Activated naive CD4-positive, alpha-beta T cell treated with anti-CD3 and anti-CD28 coated beads, Interleukin-2, amount 50 U/mL, for 72 hours (primary cell): ENCODE measurements at regions not wholly inside any gene's neighbourhood (a gene's known extent, or its start where the extent isn't known, plus 50 kb on each side); places are given as distances from the start of the nearest gene placed in this dataset.

Experiments
- ATAC-seq, 2 donors: fragments of 150-1000 bp; cut with Tn5 transposase; 2 replicates each; pipeline ENCODE4 v1.10.0; 2021; ENCODE audit warnings: mild to moderate bottlenecking in 2 of 2, moderate library complexity in 2 of 2
- DNase-seq, 2 donors: peaks; one replicate each; pipeline ENCODE4 v3.0.0; 2021 to 2022; ENCODE audit warnings: low spot score in 2 of 2
- H3K27ac Mint-ChIP-seq, 2 donors: one replicate each; pipeline ENCODE4 v1.8.0; 2022; ENCODE audit warnings: mild to moderate bottlenecking in 2 of 2, mixed read lengths in 2 of 2
- H3K36me3 Mint-ChIP-seq, 2 donors: one replicate each; pipeline ENCODE4 v1.8.0; 2022; ENCODE audit warnings: mixed read lengths in 2 of 2
- H3K9me3 Mint-ChIP-seq, 2 donors: one replicate each; pipeline ENCODE4 v1.8.0; 2022; ENCODE audit warnings: mixed read lengths in 2 of 2

DNA sequence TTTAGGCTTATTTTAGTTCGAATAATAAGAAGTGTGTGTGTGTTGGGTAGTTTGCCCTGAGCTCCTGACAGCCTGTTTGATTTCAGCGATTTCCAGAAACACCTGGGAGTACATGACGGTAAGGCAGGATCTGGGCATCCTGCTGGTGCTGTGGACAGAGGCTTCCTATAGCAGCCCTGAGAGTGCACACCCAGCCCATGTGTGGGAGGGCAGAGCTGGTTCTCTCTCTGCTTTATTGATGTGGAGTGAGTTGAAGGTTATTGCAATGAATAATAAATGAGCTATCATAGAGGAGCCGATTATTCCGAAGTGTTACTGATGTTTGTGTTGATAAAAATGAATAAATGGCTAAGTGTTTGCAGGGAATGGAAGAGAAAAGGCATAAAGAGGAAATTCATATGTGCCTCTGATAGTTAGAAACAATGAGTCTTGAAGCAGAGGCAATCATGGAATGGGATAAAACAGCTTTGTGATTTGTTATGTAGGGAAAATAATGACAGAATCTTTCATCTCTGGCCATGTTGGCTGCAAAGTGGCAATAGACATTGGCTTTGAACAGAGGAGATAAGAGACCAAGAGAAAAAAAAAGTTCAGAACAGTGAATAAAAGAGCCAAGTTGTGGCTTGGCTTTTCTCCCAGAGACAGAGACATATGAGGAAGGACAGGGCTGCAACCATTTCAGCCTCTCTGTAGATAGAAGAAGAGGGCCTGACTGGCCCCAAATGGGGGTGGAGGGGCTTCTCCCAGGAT is 166.2 kb upstream of the CHD6 start:
- no peak overlapping the region for H3K27ac Mint-ChIP-seq
- no peak for DNase-seq
- H3K36me3 Mint-ChIP-seq = no peaks in the 10 kb centered on the region

DNA sequence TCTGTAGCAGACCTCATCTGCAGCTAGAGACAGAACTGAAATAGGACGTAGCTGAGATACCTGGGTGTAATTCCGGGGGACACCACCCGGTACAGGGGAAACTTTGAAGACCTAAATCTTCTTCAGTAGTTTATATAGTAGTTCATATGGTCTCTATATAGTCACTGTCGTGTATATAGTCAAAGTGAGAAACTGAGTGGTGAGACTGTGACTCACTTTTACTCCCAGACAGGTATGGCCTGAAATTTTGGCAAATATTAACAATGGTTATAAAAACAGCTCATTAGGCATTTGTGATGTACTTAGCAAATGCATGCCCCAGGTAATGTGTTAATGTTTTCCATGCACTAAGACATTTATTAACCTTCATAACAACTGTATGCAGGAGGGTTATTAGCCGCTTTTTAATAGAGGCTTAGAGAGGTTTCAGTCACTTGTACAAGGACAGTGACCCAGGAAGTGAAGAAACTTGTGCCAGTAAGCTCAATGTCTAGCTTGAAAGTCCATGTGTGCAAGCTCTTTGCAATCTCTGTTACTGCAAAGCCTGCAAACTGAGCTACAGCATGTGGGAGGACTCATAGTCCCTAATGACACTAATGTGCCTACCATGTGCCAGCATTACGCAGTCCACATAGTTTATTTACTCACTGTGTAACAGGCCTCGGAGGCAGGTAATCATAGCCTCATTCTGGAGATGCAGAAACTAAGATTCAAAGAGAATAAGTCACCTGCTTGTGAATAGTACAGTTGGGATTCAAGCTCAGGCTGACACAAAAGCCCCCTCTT is 165.4 kb upstream of the CHD6 start:
- Mint-ChIP-seq H3K36me3 (no peaks in the 10 kb centered on the region), H3K27ac (no peak overlapping the region), H3K9me3 (peaks cover 0 to 5% of the 10 kb centered on the region in 2 donors)
- DNase-seq = no peak
- no peak for ATAC-seq

More for the DNA sequence above, 166.2 kb upstream of the CHD6 start:
- no peak for ATAC-seq
- H3K9me3 Mint-ChIP-seq = peaks cover 0 to 5% of the 10 kb centered on the region in 2 donors

DNA sequence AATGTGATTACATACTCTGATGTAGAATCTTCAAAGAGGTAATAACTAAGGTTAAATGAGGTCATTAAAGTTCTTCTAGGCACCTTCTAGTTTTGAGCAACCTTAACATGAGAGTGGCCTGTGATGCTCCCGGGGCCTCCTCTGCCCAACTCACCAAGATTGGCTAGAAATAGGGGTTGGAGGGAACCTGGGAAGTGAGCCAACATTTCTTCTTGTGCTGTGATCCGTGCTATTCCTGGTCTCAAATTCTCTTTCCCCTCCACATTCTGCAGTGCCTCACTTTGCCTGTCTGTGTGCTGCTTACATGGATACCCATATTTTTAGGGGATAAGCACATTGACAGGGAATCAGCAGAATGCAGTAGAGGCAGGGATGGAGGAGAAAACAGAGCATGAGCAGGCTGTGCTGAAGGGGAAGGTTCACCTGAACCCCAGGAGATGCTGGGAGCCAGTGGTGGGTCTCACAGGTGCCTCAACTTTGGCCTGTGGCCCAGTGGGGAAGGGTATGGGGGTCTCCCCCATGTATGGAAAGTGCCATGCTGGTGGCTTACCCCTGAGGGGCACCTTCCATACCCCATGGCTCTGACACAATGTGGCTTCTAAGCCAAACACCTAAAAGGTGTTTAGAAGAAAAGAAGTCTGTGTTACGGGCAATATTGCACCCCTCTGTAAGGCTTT is 164.7 kb upstream of the CHD6 start:
- no peak for ATAC-seq
- H3K36me3 Mint-ChIP-seq = no peaks in the 10 kb centered on the region
- no peak overlapping the region for H3K27ac Mint-ChIP-seq

DNA sequence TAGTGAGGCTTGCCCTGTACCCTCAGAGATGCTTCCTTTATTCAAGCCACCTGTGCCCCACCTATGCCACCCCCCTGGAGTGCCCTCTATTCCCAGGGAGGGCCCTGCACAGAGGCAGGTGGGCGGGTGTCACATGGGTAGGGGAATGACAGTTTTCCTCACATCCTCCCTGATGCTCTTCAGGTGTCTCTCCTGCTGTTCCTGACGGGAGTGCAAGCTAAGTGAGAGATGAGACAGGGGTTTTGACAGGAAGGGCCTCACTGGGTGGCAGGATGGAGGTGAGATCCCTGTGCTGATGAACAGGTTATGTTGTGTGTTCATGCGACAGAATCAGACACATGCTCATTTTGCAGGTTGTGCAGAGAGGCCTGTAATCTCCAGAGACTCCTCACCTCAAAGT is 164.1 kb upstream of the CHD6 start:
- ATAC-seq = no peak
- H3K36me3 Mint-ChIP-seq = no peaks in the 10 kb centered on the region
- H3K27ac Mint-ChIP-seq = no peak overlapping the region
- peaks cover 0 to 5% of the 10 kb centered on the region in 2 donors for H3K9me3 Mint-ChIP-seq
- no peak for DNase-seq

More for the DNA sequence above, 164.7 kb upstream of the CHD6 start:
- DNase-seq = no peak
- peaks cover 0 to 5% of the 10 kb centered on the region in 2 donors for H3K9me3 Mint-ChIP-seq

DNA sequence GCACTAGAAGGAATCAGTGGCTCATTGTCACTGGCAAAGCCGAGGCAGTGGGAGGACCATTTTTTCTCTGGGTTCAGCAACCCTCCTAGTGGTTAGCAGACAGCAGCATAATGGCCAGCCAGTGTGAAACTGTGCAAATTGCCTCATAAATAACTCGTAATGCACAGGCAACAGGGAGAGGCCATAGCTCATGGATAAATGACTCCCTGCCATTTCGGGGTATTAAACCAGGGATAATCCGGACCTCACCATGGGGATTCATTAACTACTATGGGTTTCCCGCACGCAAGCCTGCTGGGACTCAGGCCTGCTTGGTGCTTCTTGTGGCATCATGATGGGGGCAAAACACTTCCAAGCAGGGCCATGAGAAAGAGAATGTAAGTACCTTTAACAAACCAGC is 158.2 kb upstream of the CHD6 start:
- ATAC-seq = no peak
- Mint-ChIP-seq H3K36me3 (no peaks in the 10 kb centered on the region), H3K9me3 (no peaks in the 10 kb centered on the region), H3K27ac (no peak overlapping the region)
- DNase-seq = no peak

DNA sequence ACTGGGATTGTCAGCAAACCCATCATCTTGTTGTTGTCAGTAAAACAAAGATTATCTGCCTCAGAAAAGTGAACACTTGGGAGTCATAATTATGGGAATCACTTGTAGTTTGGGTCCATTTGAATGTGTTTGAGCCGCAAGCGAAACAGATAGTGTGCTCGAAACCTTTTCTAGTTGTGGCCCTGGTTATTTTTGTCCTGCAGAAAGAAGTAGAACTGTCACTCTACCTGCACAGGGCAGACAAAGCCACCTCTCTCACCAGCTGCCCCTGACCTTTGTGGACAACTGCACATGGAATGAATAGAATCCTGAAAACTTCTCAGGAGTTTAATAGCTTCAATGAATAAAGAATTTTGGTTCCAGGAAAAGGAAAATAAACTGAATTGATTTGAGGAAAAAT is 156.1 kb upstream of the CHD6 start:
- ATAC-seq = no peak
- DNase-seq = no peak
- Mint-ChIP-seq H3K27ac (no peak overlapping the region), H3K36me3 (no peaks in the 10 kb centered on the region), H3K9me3 (no peaks in the 10 kb centered on the region)

DNA sequence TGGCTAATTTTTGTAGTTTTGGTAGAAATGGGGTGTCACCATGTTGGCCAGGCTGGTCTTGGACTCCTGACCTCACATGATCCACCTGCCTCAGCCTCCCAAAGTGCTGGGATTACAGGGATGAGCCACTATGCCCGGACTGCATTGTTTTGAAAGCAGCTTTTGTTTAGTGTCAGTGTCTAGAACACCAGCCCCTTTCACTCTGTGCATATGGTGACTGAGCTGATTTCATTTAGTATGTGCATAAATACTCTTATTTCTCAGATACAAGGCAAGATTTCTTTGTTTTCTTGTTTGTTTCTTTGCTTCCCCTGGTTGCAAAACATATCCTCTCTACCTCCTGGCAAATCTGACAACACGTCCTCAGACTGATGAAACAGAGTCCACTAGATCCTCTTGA is 152.8 kb upstream of the CHD6 start:
- DNase-seq (no peak), ATAC-seq (no peak)
- Mint-ChIP-seq H3K27ac (no peak overlapping the region), H3K36me3 (no peaks in the 10 kb centered on the region), H3K9me3 (no peaks in the 10 kb centered on the region)

DNA sequence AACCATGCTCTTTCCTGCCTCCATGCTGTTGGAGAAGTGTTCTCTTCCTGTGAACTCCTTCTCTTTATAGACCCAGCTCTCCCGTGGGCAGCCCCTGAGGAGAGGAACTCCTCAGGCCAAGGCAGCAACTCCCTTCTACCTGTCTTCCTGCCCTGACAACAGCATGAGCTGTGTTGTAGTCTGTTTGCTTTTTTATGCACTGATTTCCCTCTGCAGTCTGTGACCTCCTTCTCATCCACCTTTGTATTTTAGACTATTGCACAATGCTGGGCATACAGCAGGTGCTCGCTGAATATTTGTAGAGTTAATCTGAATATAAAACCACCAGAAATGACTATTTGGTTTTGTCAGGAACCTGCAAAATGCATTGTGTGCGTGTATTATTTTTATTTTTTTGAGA is 152.2 kb upstream of the CHD6 start:
- H3K27ac Mint-ChIP-seq = no peak overlapping the region
- H3K9me3 Mint-ChIP-seq = no peaks in the 10 kb centered on the region
- ATAC-seq (no peak), DNase-seq (no peak)
- H3K36me3 Mint-ChIP-seq = no peaks in the 10 kb centered on the region

DNA sequence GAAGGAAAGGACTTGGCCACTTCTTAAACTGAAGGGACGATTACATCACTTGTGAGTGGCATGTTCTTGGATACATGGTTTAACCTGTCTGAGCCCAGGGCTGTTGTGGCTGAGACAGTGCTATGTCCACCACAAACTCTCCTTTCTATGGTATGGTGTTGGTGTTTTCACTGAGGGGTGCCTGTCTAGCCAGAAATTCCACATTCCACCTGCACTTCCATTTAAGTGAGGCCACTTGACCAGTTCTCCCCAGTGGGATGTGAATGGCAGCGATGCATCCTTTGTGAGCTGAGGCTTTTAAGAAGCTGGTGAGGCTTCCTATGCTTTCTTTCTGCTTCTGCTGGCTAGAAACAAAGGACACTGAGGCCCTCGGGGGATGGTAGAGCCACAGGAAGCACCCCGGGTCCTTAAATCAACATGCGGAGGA is 151.4 kb upstream of the CHD6 start:
- H3K27ac Mint-ChIP-seq = no peak overlapping the region
- no peak for ATAC-seq
- H3K36me3 Mint-ChIP-seq = no peaks in the 10 kb centered on the region
- DNase-seq = no peak
- H3K9me3 Mint-ChIP-seq = no peaks in the 10 kb centered on the region

DNA sequence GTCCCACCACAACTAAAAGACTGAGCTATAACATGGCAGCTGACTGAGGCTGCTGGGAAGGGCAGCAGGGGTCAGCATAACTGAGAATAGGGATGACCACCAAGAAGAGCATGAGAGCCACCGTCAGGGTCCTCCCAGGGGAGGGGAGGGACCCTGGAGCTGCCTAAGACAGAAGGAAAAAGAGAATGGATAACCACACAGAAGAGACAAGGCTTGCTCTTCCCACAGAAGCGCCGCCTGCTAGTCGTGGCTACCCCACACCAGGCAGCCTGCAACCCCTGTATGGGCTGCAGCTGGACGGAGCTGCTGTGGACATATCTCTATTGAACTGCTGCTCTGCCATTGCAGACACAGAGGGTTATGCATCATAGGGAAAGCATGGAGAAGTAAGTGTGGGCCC is 132.0 kb upstream of the CHD6 start:
- ATAC-seq (no peak), DNase-seq (no peak)
- Mint-ChIP-seq H3K27ac (no peak overlapping the region), H3K9me3 (no peaks in the 10 kb centered on the region), H3K36me3 (no peaks in the 10 kb centered on the region)

DNA sequence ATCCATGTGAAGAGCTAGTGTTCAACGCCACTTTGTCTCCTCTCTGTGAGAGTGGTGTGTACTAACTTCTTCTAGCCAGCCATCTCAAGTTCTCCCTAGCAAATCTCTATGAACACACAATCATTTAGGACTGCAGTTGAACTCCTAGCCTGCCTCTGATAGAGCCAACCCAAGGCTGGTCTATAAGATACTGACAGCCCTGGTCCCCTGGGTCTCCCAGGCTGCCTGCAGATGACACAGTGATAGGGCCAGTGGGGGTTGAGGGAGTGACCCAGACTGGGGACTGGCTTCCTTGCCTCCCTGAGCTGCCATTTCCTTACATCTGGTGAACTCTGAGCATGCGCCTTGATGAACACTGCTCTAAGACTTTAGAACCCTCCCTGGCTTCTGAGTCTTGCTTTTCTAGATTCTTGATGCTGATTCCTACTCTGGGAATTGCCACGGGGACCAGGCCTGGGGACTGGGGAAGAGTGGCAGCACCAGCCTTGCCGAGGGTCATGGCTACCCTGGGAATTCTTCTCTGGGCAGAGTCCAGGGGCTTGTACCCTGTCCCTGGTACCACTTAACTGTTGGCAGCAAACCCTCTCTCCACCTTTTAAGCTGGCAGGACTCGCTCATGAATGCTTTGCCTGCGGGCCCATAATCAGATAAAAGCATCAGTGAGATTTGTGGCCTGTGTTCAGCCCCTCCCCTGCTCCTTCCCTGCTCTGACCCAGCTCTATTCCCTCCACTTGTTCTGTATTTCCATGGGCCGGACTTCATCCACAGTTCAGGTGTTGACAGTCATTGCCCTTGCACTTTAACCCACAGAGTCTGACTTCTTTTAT is 130.8 kb upstream of the CHD6 start:
- ATAC-seq (no peak), DNase-seq (no peak)
- no peaks in the 10 kb centered on the region for H3K9me3 Mint-ChIP-seq
- no peak overlapping the region for H3K27ac Mint-ChIP-seq
- H3K36me3 Mint-ChIP-seq = no peaks in the 10 kb centered on the region

DNA sequence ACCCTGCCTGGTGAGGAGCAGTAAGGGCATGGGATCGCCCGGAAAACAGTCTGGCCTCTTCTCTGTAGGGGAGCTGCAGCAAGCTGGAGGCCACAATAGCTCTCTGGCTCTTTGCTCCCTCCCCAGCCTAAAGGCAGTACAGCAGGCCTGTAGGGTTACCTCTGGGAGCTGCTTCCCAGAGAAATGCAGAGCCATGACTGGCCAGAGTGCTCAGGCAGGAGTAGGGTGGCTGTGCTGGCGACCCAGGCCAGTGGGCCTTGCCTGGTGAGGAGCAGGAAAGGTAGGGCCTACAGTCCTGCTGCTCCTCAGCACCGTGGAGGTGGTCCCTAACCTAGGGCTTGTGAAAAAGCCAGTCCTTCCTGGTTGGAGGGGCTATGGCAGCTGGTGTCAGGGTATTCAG is 129.9 kb upstream of the CHD6 start:
- H3K27ac Mint-ChIP-seq = no peak overlapping the region
- DNase-seq = no peak
- ATAC-seq = no peak
- H3K36me3 Mint-ChIP-seq = no peaks in the 10 kb centered on the region
- H3K9me3 Mint-ChIP-seq = no peaks in the 10 kb centered on the region

DNA sequence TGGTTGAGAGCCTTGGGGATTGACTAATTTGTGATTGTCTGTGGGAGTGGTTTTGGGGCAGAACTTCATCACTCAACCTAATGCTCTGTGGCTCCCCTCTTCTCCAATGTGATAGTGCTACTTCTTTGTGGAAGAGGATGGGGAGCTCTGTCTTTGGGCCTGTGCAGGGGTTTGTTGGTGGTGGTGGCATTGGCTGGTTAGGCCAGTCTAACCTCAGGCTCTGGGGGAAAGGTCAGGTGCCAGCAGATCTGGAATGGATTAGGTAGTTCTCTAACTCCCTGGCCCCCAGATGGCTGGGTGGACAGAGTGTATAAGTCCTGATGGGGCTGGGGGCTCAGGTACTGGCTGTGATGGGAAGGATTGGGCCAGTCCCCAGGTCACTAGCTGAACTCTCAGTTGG is 129.0 kb upstream of the CHD6 start:
- H3K9me3 Mint-ChIP-seq = no peaks in the 10 kb centered on the region
- DNase-seq (no peak), ATAC-seq (no peak)
- H3K27ac Mint-ChIP-seq = no peak overlapping the region
- no peaks in the 10 kb centered on the region for H3K36me3 Mint-ChIP-seq

DNA sequence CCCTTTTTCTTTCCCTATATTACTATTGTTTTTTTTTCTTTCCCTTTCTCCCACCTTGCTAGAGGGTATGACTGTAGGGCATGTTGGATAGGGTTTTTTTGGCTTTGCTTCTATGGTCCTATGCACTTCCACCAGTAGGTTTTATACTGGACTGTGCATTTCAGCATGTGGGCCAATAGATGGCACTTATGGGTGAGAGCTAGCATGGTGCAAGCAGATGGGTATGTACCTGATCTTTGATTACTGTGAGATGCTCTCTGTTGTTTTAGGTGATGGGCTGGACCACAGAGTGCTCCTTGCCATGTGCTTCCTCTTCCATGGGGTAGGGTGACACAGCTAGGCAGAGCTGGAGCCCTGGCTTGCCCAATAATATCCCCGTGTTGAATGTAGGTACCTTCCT is 128.5 kb upstream of the CHD6 start:
- Mint-ChIP-seq H3K27ac (no peak overlapping the region), H3K36me3 (no peaks in the 10 kb centered on the region), H3K9me3 (no peaks in the 10 kb centered on the region)
- DNase-seq = no peak
- ATAC-seq = no peak

DNA sequence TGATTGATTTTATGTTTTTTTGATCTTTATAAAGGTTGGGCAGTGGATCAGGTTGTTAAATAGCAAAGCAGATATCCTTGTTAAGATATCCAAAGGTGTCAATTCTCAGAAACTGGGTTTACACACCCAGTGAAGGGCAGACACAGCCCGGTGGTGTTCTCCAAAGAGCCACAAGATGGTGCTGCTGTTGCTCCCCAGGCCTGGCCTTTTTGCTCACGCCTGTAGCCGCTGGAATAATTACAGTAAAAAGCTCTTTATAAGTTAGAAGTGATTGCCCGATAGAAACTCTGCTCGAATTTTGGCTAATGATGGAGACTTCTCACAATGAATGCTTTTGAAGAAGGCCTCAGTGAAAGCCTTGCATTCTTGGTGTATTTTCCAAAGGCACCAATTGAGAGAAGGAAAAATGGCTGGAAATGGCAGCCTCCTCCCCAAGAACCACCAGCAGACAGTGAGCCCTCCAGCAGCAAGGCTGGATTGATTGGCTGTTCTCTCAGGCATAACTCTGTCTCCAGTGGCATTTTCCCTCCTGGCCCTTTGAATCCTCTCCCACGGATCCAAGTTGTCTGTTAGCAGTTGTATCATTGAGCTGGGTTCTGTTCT is 120.5 kb upstream of the CHD6 start:
- Mint-ChIP-seq H3K27ac (no peak overlapping the region), H3K9me3 (no peaks in the 10 kb centered on the region), H3K36me3 (no peaks in the 10 kb centered on the region)
- DNase-seq = peak in 1 of 2 donors; percentile 44
- peak; percentile 50 to 68 for ATAC-seq

DNA sequence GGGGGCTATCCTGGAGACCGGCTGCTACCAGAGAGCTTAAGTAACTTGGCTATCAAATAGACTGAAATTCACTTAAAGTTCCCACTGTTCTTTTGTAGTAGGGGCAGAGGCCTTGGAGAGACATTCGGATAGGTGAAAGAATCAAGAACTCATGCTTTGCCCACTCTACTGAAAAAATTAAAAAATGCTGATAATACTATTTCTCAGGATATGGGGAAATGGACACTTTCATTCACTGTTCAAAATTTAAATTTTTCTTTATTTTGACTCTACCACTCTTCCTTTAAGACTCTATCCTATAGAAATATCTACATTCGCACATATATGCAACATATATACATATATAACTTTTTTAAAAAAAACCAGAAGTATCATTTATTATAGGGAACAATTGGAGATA is 117.8 kb upstream of the CHD6 start:
- Mint-ChIP-seq H3K27ac (no peak overlapping the region), H3K36me3 (no peaks in the 10 kb centered on the region), H3K9me3 (no peaks in the 10 kb centered on the region)
- no peak for ATAC-seq
- no peak for DNase-seq
